Activated CD4-positive, alpha-beta memory T cell treated with anti-CD3 and anti-CD28 coated beads for 36 hours (primary cell): ENCODE measurements at regions not wholly inside any gene's neighbourhood (a gene's known extent, or its start where the extent isn't known, plus 50 kb on each side); places are given as distances from the start of the nearest gene placed in this dataset.

Experiments used
- CTCF ChIA-PET: fragments of 350-600 bp; sonication (Branson Sonifier 250); formaldehyde crosslinking; loops from one replicate; lab custom pipeline; 2021; ENCODE audit warnings: antibody characterized with exemption, inconsistent platforms; lab: Charles Lee
- POLR2A ChIA-PET: fragments of 350-600 bp; sonication (Branson Sonifier 250); formaldehyde crosslinking; loops from one replicate; lab custom pipeline; 2021; ENCODE audit warnings: antibody characterized with exemption; lab: Charles Lee
- DNase-seq: peaks from one replicate; pipeline ENCODE4 v3.0.0-alpha.2; 2020
- H3K27ac Mint-ChIP-seq: one replicate; pipeline ENCODE4 v1.8.0; 2021; ENCODE audit warnings: mixed read lengths
- H3K27me3 Mint-ChIP-seq: one replicate; pipeline ENCODE4 v1.8.0; 2021; ENCODE audit warnings: mixed read lengths
- H3K36me3 Mint-ChIP-seq: one replicate; pipeline ENCODE4 v1.8.0; 2021; ENCODE audit warnings: mixed read lengths
- H3K4me1 Mint-ChIP-seq: one replicate; pipeline ENCODE4 v1.8.0; 2021; ENCODE audit warnings: low read depth, mixed read lengths
- H3K4me3 Mint-ChIP-seq: one replicate; pipeline ENCODE4 v1.8.0; 2021; ENCODE audit warnings: mild to moderate bottlenecking, mixed read lengths
- H3K9me3 Mint-ChIP-seq: one replicate; pipeline ENCODE4 v1.8.0; 2021; ENCODE audit warnings: mixed read lengths
- intact Hi-C: fragments of 100-400 bp; cut with micrococcal nuclease; formaldehyde crosslinking; loops from one replicate; pipeline ENCODE4 v1.15.1; 2023

DNA sequence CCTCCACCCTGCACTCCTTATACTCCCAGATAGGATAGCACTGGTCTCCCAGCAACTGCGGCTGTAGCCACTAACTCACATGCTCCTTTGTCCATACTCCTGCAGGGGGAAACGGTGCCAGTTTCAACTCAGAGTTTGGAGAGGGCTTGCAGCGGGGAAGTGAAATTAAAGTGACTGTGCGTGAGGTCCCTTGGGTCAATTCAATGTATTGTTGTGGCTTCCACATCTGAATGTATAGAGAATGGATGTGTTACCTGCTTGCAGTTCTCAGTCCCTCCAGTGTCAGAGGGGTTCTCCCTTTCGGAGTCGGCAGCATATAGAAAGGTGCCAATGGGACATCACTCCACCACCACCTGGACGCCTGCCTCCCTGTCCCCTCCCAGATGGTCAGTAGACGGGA lies 93.6 kb upstream of the CNKSR3 start:
- H3K9me3 Mint-ChIP-seq = no peaks in the 10 kb centered on the region
- peaks cover 2% of the 10 kb centered on the region for H3K27me3 Mint-ChIP-seq
- ChIA-PET POLR2A (no interaction called here), CTCF (no interaction called here)
- H3K4me1 Mint-ChIP-seq = peaks cover 39% of the 10 kb centered on the region
- H3K4me3 Mint-ChIP-seq = no peak overlapping the region
- no peaks in the 10 kb centered on the region for H3K36me3 Mint-ChIP-seq
- no peak overlapping the region for H3K27ac Mint-ChIP-seq
- intact Hi-C loops = no loop called here
- DNase-seq = no peak

DNA sequence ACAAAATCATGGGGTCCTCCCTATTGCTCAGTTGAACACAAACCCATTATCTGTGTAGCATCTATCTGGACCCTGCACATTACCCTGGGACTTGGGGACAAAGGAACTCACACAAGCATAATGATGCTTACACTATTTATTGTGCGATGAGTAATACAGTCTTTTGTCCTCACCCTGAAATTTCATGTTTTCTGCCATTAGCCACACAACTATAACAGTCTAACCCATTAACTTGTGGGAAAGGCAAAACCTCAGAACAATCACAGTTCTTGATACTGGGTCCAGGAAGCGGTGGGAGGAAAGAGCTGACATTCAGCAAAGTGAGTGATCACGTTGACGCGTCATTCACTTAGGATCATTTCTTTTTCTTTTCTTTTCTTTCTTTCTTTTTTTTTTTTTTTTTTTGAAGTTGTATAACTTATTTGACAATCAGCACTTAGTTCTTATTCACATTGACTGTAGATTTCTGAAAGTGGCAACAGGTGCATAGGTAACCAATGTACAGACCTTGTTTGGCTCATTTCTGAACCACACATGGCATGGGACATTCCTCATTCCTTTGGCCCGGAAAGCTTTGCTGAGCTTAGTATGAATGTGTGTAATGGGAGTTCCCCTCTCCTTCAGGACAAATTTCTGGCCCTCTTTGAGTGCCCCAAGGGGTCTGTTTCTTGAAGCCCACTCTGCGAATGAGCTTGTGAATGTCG lies 94.8 kb upstream of the CNKSR3 start:
- intact Hi-C loops = loop anchor here (1.0 to 5.0 kb wide), 5 partner anchors 363 to 1022 kb away; partner anchors contain the start of gene TFB1M
- peaks cover 4% of the 10 kb centered on the region for H3K27me3 Mint-ChIP-seq
- DNase-seq = peak; percentile 55
- no peak overlapping the region for H3K4me3 Mint-ChIP-seq
- H3K9me3 Mint-ChIP-seq = no peaks in the 10 kb centered on the region
- POLR2A ChIA-PET = no interaction called here
- CTCF ChIA-PET = interaction anchor here (0.8 kb wide), 1 partner anchor 75 kb away, joined by 3 read pairs; no protein-coding TSS in a partner anchor
- peak overlapping the region; percentile 67 for H3K27ac Mint-ChIP-seq
- H3K4me1 Mint-ChIP-seq = peaks cover 37% of the 10 kb centered on the region
- no peaks in the 10 kb centered on the region for H3K36me3 Mint-ChIP-seq

DNA sequence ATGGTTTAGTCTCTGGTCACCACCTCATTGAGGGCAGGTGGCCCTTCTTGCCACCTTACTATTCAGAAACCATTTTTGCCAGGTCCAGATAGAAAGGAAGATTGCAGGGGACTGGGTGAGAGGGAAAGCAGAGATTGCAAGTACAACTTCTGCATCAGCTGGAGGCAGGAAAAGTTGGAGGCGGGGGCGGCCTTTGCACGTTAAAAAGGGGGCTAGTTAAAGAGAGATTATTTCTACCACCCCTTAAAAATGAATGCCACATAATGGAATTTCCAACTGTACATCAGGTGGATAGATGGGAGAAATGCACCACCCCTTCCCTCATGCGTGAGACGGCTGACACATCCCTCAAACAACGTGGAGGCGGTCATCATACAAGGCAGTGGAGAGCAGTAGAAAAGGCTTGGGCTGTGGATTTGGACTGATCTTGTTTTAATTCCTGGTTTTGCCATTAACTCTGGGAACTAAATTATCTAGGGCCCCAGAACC lies 95.4 kb upstream of the CNKSR3 start:
- H3K9me3 Mint-ChIP-seq = no peaks in the 10 kb centered on the region
- peaks cover 38% of the 10 kb centered on the region for H3K4me1 Mint-ChIP-seq
- H3K27me3 Mint-ChIP-seq = peaks cover 4% of the 10 kb centered on the region
- CTCF ChIA-PET = interaction anchor here (0.8 kb wide), 1 partner anchor 74 kb away, joined by 3 read pairs; no protein-coding TSS in a partner anchor
- intact Hi-C loops = loop anchor here (1.0 to 5.0 kb wide), 11 partner anchors 69 to 1021 kb away; partner anchors contain the start of gene TFB1M
- peak overlapping the region; percentile 67 for H3K27ac Mint-ChIP-seq
- peak overlapping the region; percentile 24 for H3K4me3 Mint-ChIP-seq
- H3K36me3 Mint-ChIP-seq = no peaks in the 10 kb centered on the region
- no peak for DNase-seq
- POLR2A ChIA-PET = no interaction called here

DNA sequence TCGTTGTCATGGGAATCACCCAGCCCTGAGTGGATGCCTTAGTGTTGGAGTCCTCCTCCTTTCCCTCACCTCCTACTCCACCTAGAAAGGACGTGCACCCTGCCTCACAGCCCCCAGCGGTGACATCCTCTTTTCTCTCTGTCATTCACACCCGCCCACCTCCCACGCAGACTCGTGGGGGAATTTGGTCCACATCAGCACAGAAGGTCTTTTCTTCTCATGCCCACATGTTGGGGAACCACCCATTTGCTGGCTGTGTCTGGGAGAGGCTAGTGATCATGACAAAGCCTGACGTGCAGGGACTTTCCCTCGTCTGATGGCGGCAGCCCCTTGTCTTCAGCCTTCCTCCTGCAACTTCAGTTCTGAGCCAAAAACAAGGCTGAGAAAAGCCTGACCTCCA lies 96.0 kb upstream of the CNKSR3 start:
- DNase-seq = peak; percentile 96
- Mint-ChIP-seq H3K27me3 (peaks cover 4% of the 10 kb centered on the region), H3K4me1 (peaks cover 43% of the 10 kb centered on the region), H3K4me3 (peak overlapping the region; percentile 24), H3K9me3 (no peaks in the 10 kb centered on the region), H3K36me3 (no peaks in the 10 kb centered on the region), H3K27ac (peak overlapping the region; percentile 67)
- POLR2A ChIA-PET = no interaction called here
- CTCF ChIA-PET = no interaction called here
- intact Hi-C loops = loop anchor here (1.0 to 5.0 kb wide), 10 partner anchors 68 to 1021 kb away; partner anchors contain the start of gene TFB1M

DNA sequence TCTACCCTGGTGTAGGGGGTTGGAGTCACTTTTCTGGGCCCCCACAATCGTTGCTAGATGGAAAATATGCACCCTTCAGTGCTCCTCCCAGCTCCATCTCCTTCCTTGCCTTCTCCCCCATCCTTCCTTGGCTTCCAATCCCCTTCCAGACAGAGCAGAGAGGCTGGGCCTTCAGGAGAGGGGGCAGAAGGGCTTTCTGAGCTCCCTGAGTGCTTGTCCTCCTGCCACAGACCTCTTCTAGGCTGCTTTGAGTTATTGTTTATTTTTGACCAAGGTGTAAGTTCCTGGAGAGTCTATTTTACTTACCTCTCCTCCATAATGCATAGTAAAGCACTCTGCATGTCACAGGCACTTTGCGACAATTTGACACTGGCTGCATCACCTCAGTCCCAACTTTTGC lies 96.4 kb upstream of the CNKSR3 start:
- DNase-seq = no peak
- ChIA-PET POLR2A (no interaction called here), CTCF (no interaction called here)
- Mint-ChIP-seq H3K27ac (peak overlapping the region; percentile 15), H3K4me1 (peaks cover 43% of the 10 kb centered on the region), H3K4me3 (peak overlapping the region; percentile 24), H3K36me3 (no peaks in the 10 kb centered on the region), H3K27me3 (peaks cover 4% of the 10 kb centered on the region), H3K9me3 (no peaks in the 10 kb centered on the region)
- intact Hi-C loops = loop anchor here (1.0 to 5.0 kb wide), 10 partner anchors 68 to 1020 kb away; partner anchors contain the start of gene TFB1M

DNA sequence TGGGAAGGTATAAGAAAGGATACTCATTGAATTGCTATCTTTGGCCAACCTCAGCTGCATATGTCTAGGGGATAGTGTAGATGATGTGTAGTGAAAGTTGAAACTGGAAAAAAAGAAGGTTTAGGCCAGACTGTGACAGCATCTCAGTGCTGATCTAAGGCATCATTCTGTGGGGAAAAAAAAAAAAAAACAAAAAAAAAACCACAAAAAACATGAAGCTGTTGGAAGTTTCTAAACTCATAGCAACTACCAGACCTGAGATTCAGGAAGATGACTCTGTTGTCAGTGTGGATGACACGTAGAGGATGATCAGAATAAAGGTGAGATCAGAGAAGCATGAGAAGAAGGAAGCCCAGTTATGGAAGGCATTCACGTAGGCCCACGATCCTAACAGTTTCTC lies 100.8 kb upstream of the CNKSR3 start:
- POLR2A ChIA-PET = no interaction called here
- no peak overlapping the region for H3K27ac Mint-ChIP-seq

DNA sequence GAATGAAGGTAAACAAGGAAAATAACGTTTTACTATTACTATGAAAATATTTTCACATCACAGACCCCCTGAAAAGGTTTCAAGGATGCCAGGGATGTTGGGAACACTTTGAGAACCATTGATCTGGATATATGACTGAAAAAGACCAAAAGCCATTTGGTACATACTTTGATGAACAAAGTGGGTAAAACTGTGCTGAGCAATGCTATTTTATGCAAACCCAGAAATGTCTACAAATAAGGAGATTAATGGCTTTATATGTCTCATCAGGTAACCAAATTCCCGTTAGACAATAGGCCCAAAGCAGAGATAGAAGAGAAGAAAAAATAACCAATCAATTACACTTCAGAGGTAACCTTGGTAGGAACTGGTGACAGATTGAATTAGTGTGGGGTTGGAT lies 101.4 kb upstream of the CNKSR3 start:
- H3K27ac Mint-ChIP-seq = no peak overlapping the region
- H3K4me3 Mint-ChIP-seq = no peak overlapping the region
- ChIA-PET POLR2A (no interaction called here), CTCF (no interaction called here)
- peaks cover 2% of the 10 kb centered on the region for H3K27me3 Mint-ChIP-seq
- H3K4me1 Mint-ChIP-seq = peaks cover 27% of the 10 kb centered on the region
- intact Hi-C loops = no loop called here
- H3K9me3 Mint-ChIP-seq = no peaks in the 10 kb centered on the region
- DNase-seq = no peak
- no peaks in the 10 kb centered on the region for H3K36me3 Mint-ChIP-seq

More for the DNA sequence above, 100.8 kb upstream of the CNKSR3 start:
- CTCF ChIA-PET = interaction anchor here (1.1 kb wide), 1 partner anchor 65 kb away, joined by 5 read pairs; no protein-coding TSS in a partner anchor
- DNase-seq = no peak
- Mint-ChIP-seq H3K27me3 (peaks cover 2% of the 10 kb centered on the region), H3K9me3 (no peaks in the 10 kb centered on the region), H3K36me3 (no peaks in the 10 kb centered on the region), H3K4me1 (peaks cover 33% of the 10 kb centered on the region), H3K4me3 (no peak overlapping the region)
- intact Hi-C loops = no loop called here

DNA sequence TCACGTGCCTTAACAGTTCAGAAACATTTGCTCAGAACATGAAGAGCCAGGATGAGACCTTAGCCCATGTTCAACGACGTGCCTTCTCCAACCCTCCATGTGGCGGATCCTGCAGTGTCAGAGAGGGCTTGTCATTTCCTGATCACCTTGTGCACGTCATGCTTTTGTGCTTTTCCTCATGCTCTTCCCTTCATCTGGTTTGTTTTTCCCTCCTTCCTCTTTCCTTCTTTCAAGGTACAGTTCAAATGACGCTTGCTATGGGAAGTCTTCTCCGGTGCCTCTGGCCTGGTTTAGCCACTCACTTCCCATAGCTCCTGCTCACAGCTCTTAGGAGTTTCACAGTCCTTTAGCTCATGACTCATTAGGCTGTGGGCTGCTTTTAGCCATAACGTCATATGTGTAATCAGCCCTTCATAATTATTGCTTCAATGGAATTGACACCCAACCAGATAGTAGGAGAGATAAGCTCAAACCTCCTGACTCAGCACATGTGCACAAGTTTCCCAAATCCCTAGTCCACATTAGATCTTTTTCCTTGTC lies 102.7 kb upstream of the CNKSR3 start:
- Mint-ChIP-seq H3K4me3 (no peak overlapping the region), H3K36me3 (no peaks in the 10 kb centered on the region), H3K27ac (no peak overlapping the region), H3K9me3 (no peaks in the 10 kb centered on the region), H3K4me1 (peaks cover 16% of the 10 kb centered on the region), H3K27me3 (peaks cover 2% of the 10 kb centered on the region)
- POLR2A ChIA-PET = no interaction called here
- DNase-seq = no peak
- CTCF ChIA-PET = no interaction called here
- intact Hi-C loops = no loop called here

DNA sequence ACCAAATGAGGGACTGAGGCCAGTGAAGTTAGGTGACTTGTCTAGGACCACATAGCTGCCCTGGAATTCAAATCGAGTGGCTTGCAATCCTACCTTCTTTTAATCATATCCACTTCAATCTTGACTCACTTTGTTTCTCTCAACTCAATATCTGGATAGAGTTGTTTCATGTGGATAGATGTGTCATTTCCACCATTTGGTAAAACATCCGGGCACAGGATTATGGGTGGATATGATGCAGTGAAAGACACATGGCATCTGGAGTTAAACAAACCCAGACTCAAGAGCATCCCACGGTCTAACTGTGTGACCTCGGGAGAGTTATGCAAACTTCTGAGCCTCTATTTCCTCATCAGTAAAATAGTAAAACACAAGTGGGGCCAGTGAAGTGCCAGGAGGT lies 103.6 kb upstream of the CNKSR3 start:
- Mint-ChIP-seq H3K27me3 (peaks cover 4% of the 10 kb centered on the region), H3K36me3 (no peaks in the 10 kb centered on the region), H3K27ac (no peak overlapping the region), H3K9me3 (no peaks in the 10 kb centered on the region), H3K4me1 (peaks cover 11% of the 10 kb centered on the region), H3K4me3 (no peak overlapping the region)
- no peak for DNase-seq
- POLR2A ChIA-PET = no interaction called here
- intact Hi-C loops = no loop called here
- CTCF ChIA-PET = no interaction called here

DNA sequence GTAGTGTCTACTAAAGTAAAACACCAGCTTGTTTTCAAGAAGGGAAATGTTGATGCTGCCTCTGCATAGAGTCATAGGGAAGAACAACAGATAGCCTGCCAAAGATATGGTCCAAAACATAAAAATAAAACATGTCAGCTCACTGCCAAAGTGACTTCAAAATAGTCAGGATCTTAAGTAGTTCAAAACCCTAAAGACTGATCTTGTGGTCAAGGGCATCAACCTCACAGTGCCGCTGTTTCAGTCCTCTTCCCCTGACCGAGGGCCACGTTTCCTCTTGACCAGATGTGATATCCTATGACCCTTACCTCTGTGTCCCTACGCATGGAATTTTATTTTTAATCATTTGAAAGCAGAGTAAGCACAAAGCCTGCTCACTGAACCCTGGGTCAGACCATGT lies 104.2 kb upstream of the CNKSR3 start:
- DNase-seq = no peak
- H3K9me3 Mint-ChIP-seq = no peaks in the 10 kb centered on the region
- no peak overlapping the region for H3K4me3 Mint-ChIP-seq
- POLR2A ChIA-PET = no interaction called here
- peaks cover 13% of the 10 kb centered on the region for H3K4me1 Mint-ChIP-seq
- intact Hi-C loops = no loop called here
- H3K27ac Mint-ChIP-seq = no peak overlapping the region
- H3K36me3 Mint-ChIP-seq = no peaks in the 10 kb centered on the region
- peaks cover 4% of the 10 kb centered on the region for H3K27me3 Mint-ChIP-seq
- CTCF ChIA-PET = no interaction called here

DNA sequence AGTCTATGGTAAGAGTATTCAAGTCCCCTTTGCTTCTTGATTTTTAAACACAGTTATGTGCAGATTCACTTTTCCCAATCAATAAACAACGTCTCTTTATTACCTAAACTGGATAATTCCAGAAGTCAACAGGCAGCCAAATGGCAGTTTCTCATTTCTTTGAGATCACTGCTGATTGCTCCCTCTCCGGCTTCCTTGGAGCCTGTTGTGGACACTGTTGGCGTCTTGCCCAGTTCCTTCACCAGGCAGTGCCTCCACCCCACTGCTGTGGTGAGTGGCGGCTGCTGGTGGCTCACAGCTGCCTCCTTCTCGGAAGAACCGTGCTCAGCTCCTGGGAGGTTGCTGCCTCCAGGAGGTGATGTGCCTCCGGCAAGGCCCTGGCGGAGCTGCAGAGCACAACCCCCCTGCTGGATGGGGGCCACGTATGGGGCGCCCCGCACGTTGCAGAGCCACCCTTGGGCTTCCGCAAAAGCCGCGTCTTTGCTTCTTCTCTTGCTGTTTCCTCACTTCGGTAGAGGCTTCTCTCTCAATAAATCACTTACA lies 105.1 kb upstream of the CNKSR3 start:
- H3K4me3 Mint-ChIP-seq = no peak overlapping the region
- POLR2A ChIA-PET = no interaction called here
- H3K4me1 Mint-ChIP-seq = peaks cover 13% of the 10 kb centered on the region
- intact Hi-C loops = no loop called here
- no peak overlapping the region for H3K27ac Mint-ChIP-seq
- H3K27me3 Mint-ChIP-seq = peaks cover 1% of the 10 kb centered on the region
- CTCF ChIA-PET = no interaction called here
- no peak for DNase-seq
- H3K36me3 Mint-ChIP-seq = no peaks in the 10 kb centered on the region
- no peaks in the 10 kb centered on the region for H3K9me3 Mint-ChIP-seq

DNA sequence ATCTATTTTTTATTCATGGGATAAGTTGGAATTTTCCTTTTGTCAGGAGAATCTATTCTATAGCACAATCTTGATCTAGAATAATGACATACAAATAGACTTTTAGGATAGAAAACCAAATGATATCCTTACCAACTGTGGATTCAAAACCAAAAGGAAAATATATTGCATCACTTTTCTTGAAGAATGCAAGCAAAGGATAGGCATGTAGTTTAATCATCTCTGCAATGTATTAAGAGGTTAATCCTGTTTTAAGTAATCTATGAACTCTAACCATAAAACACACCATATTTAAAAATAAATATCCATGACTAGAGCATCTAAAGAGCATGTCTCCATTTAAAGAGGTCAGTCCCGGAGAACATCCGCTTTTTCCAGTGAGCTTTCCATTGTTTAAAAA lies 106.7 kb upstream of the CNKSR3 start:
- DNase-seq = no peak
- ChIA-PET POLR2A (no interaction called here), CTCF (no interaction called here)
- Mint-ChIP-seq H3K27me3 (peaks cover 1% of the 10 kb centered on the region), H3K4me1 (peaks cover 8% of the 10 kb centered on the region), H3K36me3 (no peaks in the 10 kb centered on the region), H3K27ac (no peak overlapping the region), H3K9me3 (no peaks in the 10 kb centered on the region), H3K4me3 (no peak overlapping the region)
- intact Hi-C loops = no loop called here
